T-helper 9 cell (primary cell): ENCODE measurements at regions not wholly inside any gene's neighbourhood (a gene's known extent, or its start where the extent isn't known, plus 50 kb on each side); places are given as distances from the start of the nearest gene placed in this dataset.
"Not testable (repeated sequence)": the region's sequence is repeated elsewhere in the genome, so short reads cannot be mapped to it uniquely, and the experiment has no call there.

ENCODE experiments used
- DNase-seq: peaks from one replicate; pipeline ENCODE4 v3.0.0-alpha.2; 2020

GRCh38 chr5:102666164-102666946, 88.8 kb upstream of the PAM start:
- no peak for DNase-seq

- no peak for DNase-seq
Measured at GRCh38 chr5:102668220-102668932, 86.7 kb upstream of the PAM start.

- DNase-seq = no peak
Measured at GRCh38 chr5:102670224-102670836, 84.8 kb upstream of the PAM start.

GRCh38 chr5:102671033-102671734, 83.9 kb upstream of the PAM start:
- DNase-seq = not testable (repeated sequence)

- no peak for DNase-seq
Measured at GRCh38 chr5:102678267-102679058, 76.6 kb upstream of the PAM start.

- peak; percentile 40 for DNase-seq
Measured at GRCh38 chr5:102681403-102681983, 73.6 kb upstream of the PAM start.

- no peak for DNase-seq
Measured at GRCh38 chr5:102682101-102682647, 72.9 kb upstream of the PAM start.

- DNase-seq = not testable (repeated sequence)
Measured at GRCh38 chr5:102688076-102688475, 67.0 kb upstream of the PAM start.

GRCh38 chr5:102688581-102689342, 66.3 kb upstream of the PAM start:
- not testable (repeated sequence) for DNase-seq

- no peak for DNase-seq
Measured at GRCh38 chr5:102690910-102691309, 64.2 kb upstream of the PAM start.

GRCh38 chr5:102691434-102691833, 63.7 kb upstream of the PAM start:
- no peak for DNase-seq

GRCh38 chr5:102700120-102700831, 54.8 kb upstream of the PAM start:
- DNase-seq = no peak

- DNase-seq = no peak
Measured at GRCh38 chr5:102700916-102701315, 54.2 kb upstream of the PAM start.

GRCh38 chr5:102701748-102702147, 53.4 kb upstream of the PAM start:
- no peak for DNase-seq
